ENCODE measurements at regions not wholly inside any gene's neighbourhood (a gene's known extent, or its start where the extent isn't known, plus 50 kb on each side); places are given as distances from the start of the nearest gene placed in this dataset.

DNA sequence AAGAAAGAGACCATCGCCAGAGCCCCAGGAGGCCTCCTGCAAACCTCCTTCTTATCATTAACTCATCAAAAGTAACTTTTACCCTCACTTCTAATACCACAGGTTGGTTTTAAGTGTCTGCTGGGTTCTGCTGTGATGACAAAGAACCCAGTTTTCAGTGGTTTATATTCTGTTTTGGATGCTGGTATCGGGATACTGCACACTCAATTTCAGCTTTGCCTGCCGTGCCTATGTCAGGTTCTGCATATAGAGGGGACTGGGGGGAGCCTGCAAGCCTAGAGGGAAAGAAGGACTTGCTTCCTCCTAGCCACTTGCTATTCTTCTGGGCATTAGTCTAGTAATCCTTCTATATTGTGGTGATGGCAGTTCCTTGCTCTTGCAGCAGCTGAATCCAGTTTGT is 242.4 kb downstream of the KCNRG start:
- H2AFZ ChIP-seq, result no peak overlapping the region
- no peaks in the 10 kb centered on the region for H3K4me1 ChIP-seq (ENCODE audit: insufficient read depth)
- H3K9me2 ChIP-seq (ENCODE audit: insufficient read depth), result no peaks in the 10 kb centered on the region
- no peak overlapping the region for H3K4me3 ChIP-seq
- DNase-seq, result no peak
- no peaks in the 10 kb centered on the region for H4K20me1 ChIP-seq (ENCODE audit: insufficient read depth)
- no peaks in the 10 kb centered on the region for H3K36me3 ChIP-seq (ENCODE audit: low read depth)
- H3F3A ChIP-seq (ENCODE audit: insufficient read depth), result no peaks in the 10 kb centered on the region
- peaks cover 10% of the 10 kb centered on the region; the same call in 1 of the 2 replicates for H3K27me3 ChIP-seq (replicated peaks; ENCODE audit: insufficient read depth)
- 51 to 57% methylated on average over 3 of the region's 3 CpGs for WGBS, 2 experiments (ENCODE audit: low coverage in 1 of 2, low lambda C conversion rate in 2 of 2, missing lambda C conversion rate in 2 of 2)
- no peak overlapping the region for H3K27ac ChIP-seq
- no peak overlapping the region for H3K9ac ChIP-seq
- no peak overlapping the region for H3K4me2 ChIP-seq (ENCODE audit: unreplicated experiment)
- in situ Hi-C loops (cut with MboI), result no loop called here
- TF ChIP-seq EZH2 (IDR thresholded peaks at IDR 0.05; ENCODE audit: insufficient read depth, poor library complexity, severe bottlenecking) (no peak), EZH2phosphoT487 (IDR thresholded peaks at IDR 0.05; ENCODE audit: insufficient read depth, low read depth) (no peak)
- no peaks in the 10 kb centered on the region for H3K79me2 ChIP-seq (ENCODE audit: insufficient read depth)
- no peaks in the 10 kb centered on the region for H3K9me3 ChIP-seq (ENCODE audit: low read depth)

DNA sequence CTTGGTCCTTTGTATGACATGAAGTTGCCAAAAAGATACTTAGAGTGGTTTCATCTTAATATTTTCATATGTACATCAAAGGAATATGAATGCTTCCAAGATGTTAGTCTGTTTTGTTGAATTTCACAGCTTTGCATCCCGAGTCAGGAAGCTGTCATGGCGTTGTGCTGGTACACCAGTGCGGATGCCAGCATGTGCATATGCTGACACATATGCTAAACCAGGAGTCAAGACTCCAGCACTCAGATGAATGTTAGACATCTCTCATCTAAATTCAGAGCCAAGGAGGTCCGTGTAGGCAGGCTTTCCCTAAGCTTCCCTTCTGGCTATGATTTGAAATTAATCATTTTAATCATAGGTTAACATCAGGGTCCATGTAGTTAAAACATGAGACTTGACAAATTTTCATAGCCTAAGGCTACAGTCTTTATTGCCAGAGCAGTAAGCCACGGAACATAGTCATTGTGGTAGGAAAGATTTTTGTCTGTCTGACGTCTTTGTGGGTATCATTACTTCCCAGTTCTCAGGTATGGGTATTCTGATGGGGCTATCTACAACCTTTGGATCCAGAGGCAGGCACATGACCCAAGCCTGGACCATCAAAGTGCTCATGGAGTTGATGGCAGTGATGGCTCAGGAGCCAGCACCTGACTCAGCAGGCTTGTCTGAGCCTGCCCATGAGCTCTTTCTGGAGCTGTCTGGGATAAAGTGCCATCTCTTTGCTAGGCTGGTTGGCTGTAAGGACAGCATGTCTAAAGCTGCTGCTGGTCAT is 246.1 kb downstream of the KCNRG start:
- Histone ChIP-seq H3K9me3 (ENCODE audit: low read depth) (no peaks in the 10 kb centered on the region), H2AFZ (no peak overlapping the region), H3K4me1 (ENCODE audit: insufficient read depth) (no peaks in the 10 kb centered on the region), H3K4me3 (no peak overlapping the region), H3K27me3 (replicated peaks; ENCODE audit: insufficient read depth) (0 out of 2 replicates have a peak, but pooled peaks cover 10% of the 10 kb centered on the region), H3F3A (ENCODE audit: insufficient read depth) (no peaks in the 10 kb centered on the region), H3K9me2 (ENCODE audit: insufficient read depth) (no peaks in the 10 kb centered on the region), H3K79me2 (ENCODE audit: insufficient read depth) (no peaks in the 10 kb centered on the region), H3K9ac (no peak overlapping the region), H3K27ac (no peak overlapping the region), H4K20me1 (ENCODE audit: insufficient read depth) (no peaks in the 10 kb centered on the region), H3K36me3 (ENCODE audit: low read depth) (no peaks in the 10 kb centered on the region), H3K4me2 (ENCODE audit: unreplicated experiment) (no peak overlapping the region)
- in situ Hi-C loops (cut with MboI), result no loop called here
- DNase-seq, result no peak
- 19 to 25% methylated on average over 6 of the region's 6 CpGs for WGBS, 2 experiments (ENCODE audit: low coverage in 1 of 2, low lambda C conversion rate in 2 of 2, missing lambda C conversion rate in 2 of 2)
- TF ChIP-seq EZH2phosphoT487 (IDR thresholded peaks at IDR 0.05; ENCODE audit: insufficient read depth, low read depth) (no peak), EZH2 (IDR thresholded peaks at IDR 0.05; ENCODE audit: insufficient read depth, poor library complexity, severe bottlenecking) (no peak)

DNA sequence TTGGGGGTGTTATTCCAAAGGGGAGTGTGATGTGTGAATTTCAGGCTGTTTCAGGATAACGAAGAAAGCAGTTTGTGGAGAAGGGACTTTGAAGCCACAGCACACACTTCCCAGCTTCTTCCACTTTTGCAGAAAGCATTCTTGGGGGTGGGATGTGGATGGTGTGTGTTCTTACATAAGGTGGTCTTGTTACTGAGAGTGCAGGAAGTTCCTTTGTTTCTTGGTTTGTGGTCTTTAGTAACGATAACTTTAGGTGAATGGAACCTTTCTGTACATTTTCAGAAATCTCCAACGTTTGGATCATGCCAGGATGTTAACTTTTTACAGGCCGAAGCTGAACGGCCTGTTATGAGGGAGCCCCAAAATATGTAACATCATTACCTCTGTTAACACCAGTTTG is 251.8 kb downstream of the KCNRG start:
- H3K9ac ChIP-seq, result no peak overlapping the region
- no peak overlapping the region for H3K27ac ChIP-seq
- no peaks in the 10 kb centered on the region for H4K20me1 ChIP-seq (ENCODE audit: insufficient read depth)
- no peaks in the 10 kb centered on the region for H3F3A ChIP-seq (ENCODE audit: insufficient read depth)
- H3K27me3 ChIP-seq (replicated peaks; ENCODE audit: insufficient read depth), result 0 out of 2 replicates have a peak, but pooled peaks cover 2% of the 10 kb centered on the region
- no peak overlapping the region for H2AFZ ChIP-seq
- in situ Hi-C loops (cut with MboI), result no loop called here
- H3K9me2 ChIP-seq (ENCODE audit: insufficient read depth), result no peaks in the 10 kb centered on the region
- no peak for DNase-seq
- peaks cover 9% of the 10 kb centered on the region; the same call in 1 of the 2 replicates for H3K4me1 ChIP-seq (ENCODE audit: insufficient read depth)
- no peaks in the 10 kb centered on the region for H3K9me3 ChIP-seq (ENCODE audit: low read depth)
- no peaks in the 10 kb centered on the region for H3K79me2 ChIP-seq (ENCODE audit: insufficient read depth)
- TF ChIP-seq EZH2 (IDR thresholded peaks at IDR 0.05; ENCODE audit: insufficient read depth, poor library complexity, severe bottlenecking), result no peak
- TF ChIP-seq EZH2phosphoT487 (IDR thresholded peaks at IDR 0.05; ENCODE audit: insufficient read depth, low read depth), result no peak
- no peaks in the 10 kb centered on the region for H3K36me3 ChIP-seq (ENCODE audit: low read depth)
- H3K4me3 ChIP-seq, result no peak overlapping the region
- 64 to 73% methylated on average over 5 of the region's 5 CpGs for whole genome bisulfite sequencing, 2 experiments (ENCODE audit: low coverage in 1 of 2, low lambda C conversion rate in 2 of 2, missing lambda C conversion rate in 2 of 2)
- H3K4me2 ChIP-seq (ENCODE audit: unreplicated experiment), result no peak overlapping the region

DNA sequence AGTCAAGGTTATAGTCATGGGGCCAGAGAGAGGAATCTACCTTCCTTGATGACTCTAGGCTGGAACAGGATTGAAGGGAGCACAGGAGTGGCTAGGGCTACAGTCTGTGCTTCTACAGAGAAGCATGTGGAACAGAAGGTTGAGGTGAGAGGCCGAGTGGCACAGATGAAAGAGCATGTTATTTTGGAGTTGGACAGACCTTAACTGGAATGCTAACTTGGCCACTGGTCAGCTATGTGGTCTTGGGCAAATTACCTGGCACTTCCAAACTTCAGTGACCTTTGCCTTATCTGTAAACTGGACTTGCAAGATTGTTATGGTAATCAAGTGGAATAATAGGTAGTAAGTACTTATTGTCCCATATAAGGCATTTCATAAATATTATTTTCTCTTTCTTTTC is 252.7 kb downstream of the KCNRG start:
- Histone ChIP-seq H3K27ac (no peak overlapping the region), H3K4me1 (ENCODE audit: insufficient read depth) (peaks cover 9% of the 10 kb centered on the region; the same call in 1 of the 2 replicates), H2AFZ (no peak overlapping the region), H3K9me2 (ENCODE audit: insufficient read depth) (no peaks in the 10 kb centered on the region), H3K4me2 (ENCODE audit: unreplicated experiment) (no peak overlapping the region), H3K36me3 (ENCODE audit: low read depth) (no peaks in the 10 kb centered on the region), H3K79me2 (ENCODE audit: insufficient read depth) (no peaks in the 10 kb centered on the region), H3F3A (ENCODE audit: insufficient read depth) (no peaks in the 10 kb centered on the region), H3K27me3 (replicated peaks; ENCODE audit: insufficient read depth) (no peaks in the 10 kb centered on the region), H4K20me1 (ENCODE audit: insufficient read depth) (no peaks in the 10 kb centered on the region), H3K4me3 (no peak overlapping the region), H3K9me3 (ENCODE audit: low read depth) (no peaks in the 10 kb centered on the region), H3K9ac (no peak overlapping the region)
- TF ChIP-seq EZH2 (IDR thresholded peaks at IDR 0.05; ENCODE audit: insufficient read depth, poor library complexity, severe bottlenecking) (no peak), EZH2phosphoT487 (IDR thresholded peaks at IDR 0.05; ENCODE audit: insufficient read depth, low read depth) (no peak)
- in situ Hi-C loops (cut with MboI), result no loop called here
- 52 to 71% methylated on average over 1 of the region's 1 CpG for WGBS, 2 experiments (ENCODE audit: low coverage in 1 of 2, low lambda C conversion rate in 2 of 2, missing lambda C conversion rate in 2 of 2)
- DNase-seq, result no peak

Measured in GM23248 (cell line).